Spleen (tissue), 11 donors: ENCODE measurements at regions not wholly inside any gene's neighbourhood (a gene's known extent, or its start where the extent isn't known, plus 50 kb on each side); places are given as distances from the start of the nearest gene placed in this dataset.

ENCODE experiments used
- DNase-seq: peaks from one replicate; pipeline ENCODE4 v3.0.0-alpha.2; 2020
- H3K27ac ChIP-seq, 8 donors: fragments of 200-600 bp; sonication (generic) in 7 of 8; 1 replicate in 4 of 8; 2 replicates in 4 of 8; pipeline versions ENCODE4 v1.5.0 to v1.8.0; 2016 to 2021; ENCODE audit warnings: inconsistent platforms in 4 of 8, mild to moderate bottlenecking in 4 of 8, moderate library complexity in 1 of 8
- H3K27me3 ChIP-seq, 7 donors: fragments of 200-600 bp; sonication (generic) in 6 of 7; replicated peaks in 1 of 7; 1 replicate in 4 of 7; 2 replicates in 3 of 7; pipeline versions ENCODE4 v1.5.0 to v1.8.0; 2016 to 2021; ENCODE audit warnings: inconsistent platforms in 3 of 7, mild to moderate bottlenecking in 1 of 7
- H3K36me3 ChIP-seq, 6 donors: fragments of 200-600 bp; sonication (generic) in 5 of 6; 1 replicate in 4 of 6; 2 replicates in 2 of 6; pipeline versions ENCODE4 v1.5.0 to v1.8.0; 2016 to 2021; ENCODE audit warnings: inconsistent platforms in 2 of 6
- H3K4me1 ChIP-seq, 6 donors: fragments of 200-600 bp; sonication (generic) in 5 of 6; 1 replicate in 3 of 6; 2 replicates in 3 of 6; pipeline versions ENCODE4 v1.5.0 to v1.8.0; 2016 to 2021; ENCODE audit warnings: inconsistent platforms in 3 of 6
- H3K4me3 ChIP-seq, 8 donors: fragments of 200-600 bp; sonication (generic) in 7 of 8; 1 replicate in 4 of 8; 2 replicates in 4 of 8; pipeline versions ENCODE4 v1.5.0 to v1.8.0; 2016 to 2021; ENCODE audit warnings: inconsistent platforms in 4 of 8, mild to moderate bottlenecking in 4 of 8, moderate library complexity in 2 of 8
- H3K9me3 ChIP-seq, 8 donors: fragments of 200-600 bp; sonication (generic) in 7 of 8; 1 replicate in 4 of 8; 2 replicates in 4 of 8; pipeline versions ENCODE4 v1.5.0 to v1.8.0; 2016 to 2021; ENCODE audit warnings: inconsistent platforms in 4 of 8
- CTCF ChIP-seq, 11 experiments: fragments of 200-600 bp in 7 of 11; fragments of 450-650 bp in 4 of 11; sonication (generic) in 4 of 11; IDR thresholded peaks in 8 of 11; conservative IDR thresholded peaks in 3 of 11; 1 replicate in 7 of 11; 2 replicates in 4 of 11; pipeline versions ENCODE4 v1.4.0 to v1.8.0; 2016 to 2021; ENCODE audit warnings: antibody characterized with exemption in 11 of 11, inconsistent platforms in 4 of 11, mild to moderate bottlenecking in 1 of 11
- POLR2A ChIP-seq, 3 donors: fragments of 450-650 bp; IDR thresholded peaks; one replicate each; pipeline ENCODE4 v1.5.1; 2017; ENCODE audit warnings: antibody characterized with exemption in 3 of 3, mild to moderate bottlenecking in 1 of 3
- POLR2AphosphoS5 ChIP-seq, 3 donors: sonication (generic); formaldehyde crosslinking; IDR thresholded peaks; one replicate each; pipeline ENCODE4 v1.5.1; 2017; ENCODE audit warnings: antibody characterized with exemption in 3 of 3
- WGBS, 5 donors: extraction: QIAGEN DNeasy Blood & Tissue Kit in 3 of 5; methylation state at CpG; one replicate each; pipeline versions ENCODE4 v1.1.5 to v1.1.7; 2013 to 2018; 5-methylcytosine and 5-hydroxymethylcytosine counted together
- intact Hi-C: fragments of 100-400 bp; cut with DNase I; formaldehyde crosslinking; loops from one replicate; pipeline ENCODE4 v1.15.0; 2023; ENCODE audit warnings: low total_unique reads
- donor health status: healthy with polysubstance abuse.
- donor health status: DM: no; HTN: no; CAD: no; lungs with moderate emphysema.
- donor health status: DM: no; HTN: no; CAD: no.
- donor health status: Bipolar disorder and iron deficiency.
- donor health status: healthy.
- donor health status: DM: no; HTN: no; CAD: no.
- donor health status: DM: yes; HTN: yes; CAD: no.

GRCh38 chr7:23912065-23912464 is 202.0 kb downstream of the STK31 start:
- 70 to 94% (median 76%) methylated on average over 2 of the region's 2 CpGs for WGBS, 5 donors
- H3K27ac ChIP-seq, result no peak overlapping the region
- H3K27me3 ChIP-seq, result peaks cover 0 to 3% (median 0%) of the 10 kb centered on the region in 7 donors
- no peak overlapping the region for H3K4me3 ChIP-seq
- no peak for DNase-seq
- TF ChIP-seq CTCF (IDR thresholded peaks at IDR 0.05 in 8 of 11, conservative IDR thresholded peaks at IDR 0.05 in 3 of 11) (no peak), POLR2A (IDR thresholded peaks at IDR 0.05) (no peak), POLR2AphosphoS5 (IDR thresholded peaks at IDR 0.05) (no peak)
- H3K36me3 ChIP-seq, result no peaks in the 10 kb centered on the region
- intact Hi-C loops, result no loop called here
- H3K4me1 ChIP-seq, result no peaks in the 10 kb centered on the region
- peaks cover 0 to 7% (median 0%) of the 10 kb centered on the region in 8 donors for H3K9me3 ChIP-seq

- DNase-seq, result no peak
- TF ChIP-seq POLR2AphosphoS5 (IDR thresholded peaks at IDR 0.05) (no peak), POLR2A (IDR thresholded peaks at IDR 0.05) (no peak), CTCF (IDR thresholded peaks at IDR 0.05 in 8 of 11, conservative IDR thresholded peaks at IDR 0.05 in 3 of 11) (no peak)
- Histone ChIP-seq H3K27ac (no peak overlapping the region), H3K4me3 (no peak overlapping the region), H3K9me3 (peaks cover 0 to 7% (median 0%) of the 10 kb centered on the region in 8 donors), H3K36me3 (no peaks in the 10 kb centered on the region), H3K4me1 (no peaks in the 10 kb centered on the region), H3K27me3 (peaks cover 0 to 8% (median 0%) of the 10 kb centered on the region in 7 donors)
- intact Hi-C loops, result no loop called here
- WGBS, 5 donors, result 61 to 83% (median 76%) methylated on average over 2 of the region's 2 CpGs
These were observed 203.0 kb downstream of the STK31 start for GRCh38 chr7:23913016-23913415.

GRCh38 chr7:23915236-23915635 is 205.2 kb downstream of the STK31 start:
- 69 to 84% (median 77%) methylated on average over 5 of the region's 5 CpGs for WGBS, 5 donors
- intact Hi-C loops, result no loop called here

GRCh38 chr7:23918286-23918685 is 208.3 kb downstream of the STK31 start:
- H3K4me3 ChIP-seq, result no peak overlapping the region
- H3K9me3 ChIP-seq, result no peaks in the 10 kb centered on the region
- TF ChIP-seq POLR2AphosphoS5 (IDR thresholded peaks at IDR 0.05) (no peak), POLR2A (IDR thresholded peaks at IDR 0.05) (no peak)
- DNase-seq, result no peak
- H3K36me3 ChIP-seq, result no peaks in the 10 kb centered on the region
- H3K27ac ChIP-seq, result no peak overlapping the region
- intact Hi-C loops, result no loop called here
- H3K4me1 ChIP-seq, result no peaks in the 10 kb centered on the region
- H3K27me3 ChIP-seq, result peaks cover 0 to 15% (median 0%) of the 10 kb centered on the region in 7 donors

More at GRCh38 chr7:23915236-23915635, 205.2 kb downstream of the STK31 start:
- no peaks in the 10 kb centered on the region for H3K4me1 ChIP-seq
- H3K36me3 ChIP-seq, result no peaks in the 10 kb centered on the region
- H3K9me3 ChIP-seq, result peaks cover 0 to 7% (median 0%) of the 10 kb centered on the region in 8 donors
- no peak overlapping the region for H3K27ac ChIP-seq
- H3K4me3 ChIP-seq, result no peak overlapping the region
- no peak for DNase-seq
- TF ChIP-seq CTCF (IDR thresholded peaks at IDR 0.05 in 8 of 11, conservative IDR thresholded peaks at IDR 0.05 in 3 of 11) (no peak), POLR2A (IDR thresholded peaks at IDR 0.05) (no peak), POLR2AphosphoS5 (IDR thresholded peaks at IDR 0.05) (no peak)
- H3K27me3 ChIP-seq, result peaks cover 0 to 15% (median 0%) of the 10 kb centered on the region in 7 donors

- Histone ChIP-seq H3K27ac (no peak overlapping the region), H3K4me1 (no peaks in the 10 kb centered on the region), H3K36me3 (no peaks in the 10 kb centered on the region), H3K27me3 (peaks cover 0 to 15% (median 0%) of the 10 kb centered on the region in 7 donors), H3K4me3 (no peak overlapping the region), H3K9me3 (no peaks in the 10 kb centered on the region)
- DNase-seq, result no peak
- intact Hi-C loops, result no loop called here
- no peak for TF ChIP-seq POLR2A (IDR thresholded peaks at IDR 0.05)
These were observed 208.8 kb downstream of the STK31 start for GRCh38 chr7:23918856-23919255.
